Testis (tissue), 2 donors: ENCODE measurements at regions not wholly inside any gene's neighbourhood (a gene's known extent, or its start where the extent isn't known, plus 50 kb on each side); places are given as distances from the start of the nearest gene placed in this dataset.

Source experiments
- POLR2A ChIP-seq: fragments of 450-650 bp; IDR thresholded peaks from one replicate; pipeline ENCODE4 v1.6.1; 2017; ENCODE audit warnings: antibody characterized with exemption, mild to moderate bottlenecking, moderate library complexity
- TF ChIP-seq, protein P1 (sequence below), 3 experiments: fragments of 450-650 bp in 2 of 3; fragments of 200-600 bp in 1 of 3; sonication (generic) in 1 of 3; IDR thresholded peaks; one replicate each; pipeline ENCODE4 v1.5.1; 2016 to 2019; ENCODE audit warnings: antibody characterized with exemption in 3 of 3, mild to moderate bottlenecking in 2 of 3, moderate library complexity in 1 of 3

DNA sequence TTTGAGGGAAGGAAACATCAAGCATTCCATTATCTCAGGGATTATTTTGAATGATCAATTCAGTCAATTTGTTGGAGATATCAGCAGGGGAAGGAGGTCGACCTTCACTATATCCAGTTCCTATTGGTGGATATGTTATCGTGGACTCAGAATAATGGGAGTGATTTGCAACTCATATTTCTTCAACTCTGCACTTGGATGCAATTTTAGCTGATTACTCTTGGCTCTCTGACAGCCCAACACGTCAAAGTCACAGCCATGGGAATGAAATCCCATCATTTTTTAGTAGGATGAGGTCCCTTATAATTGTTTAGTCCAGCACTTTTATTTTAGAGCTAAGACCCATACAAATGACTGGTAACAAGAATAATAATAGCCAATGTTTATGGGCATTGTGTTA, 371.8 kb upstream of the RPS23 start:
- no peak for TF ChIP-seq POLR2A
- TF ChIP-seq, protein P1, sequence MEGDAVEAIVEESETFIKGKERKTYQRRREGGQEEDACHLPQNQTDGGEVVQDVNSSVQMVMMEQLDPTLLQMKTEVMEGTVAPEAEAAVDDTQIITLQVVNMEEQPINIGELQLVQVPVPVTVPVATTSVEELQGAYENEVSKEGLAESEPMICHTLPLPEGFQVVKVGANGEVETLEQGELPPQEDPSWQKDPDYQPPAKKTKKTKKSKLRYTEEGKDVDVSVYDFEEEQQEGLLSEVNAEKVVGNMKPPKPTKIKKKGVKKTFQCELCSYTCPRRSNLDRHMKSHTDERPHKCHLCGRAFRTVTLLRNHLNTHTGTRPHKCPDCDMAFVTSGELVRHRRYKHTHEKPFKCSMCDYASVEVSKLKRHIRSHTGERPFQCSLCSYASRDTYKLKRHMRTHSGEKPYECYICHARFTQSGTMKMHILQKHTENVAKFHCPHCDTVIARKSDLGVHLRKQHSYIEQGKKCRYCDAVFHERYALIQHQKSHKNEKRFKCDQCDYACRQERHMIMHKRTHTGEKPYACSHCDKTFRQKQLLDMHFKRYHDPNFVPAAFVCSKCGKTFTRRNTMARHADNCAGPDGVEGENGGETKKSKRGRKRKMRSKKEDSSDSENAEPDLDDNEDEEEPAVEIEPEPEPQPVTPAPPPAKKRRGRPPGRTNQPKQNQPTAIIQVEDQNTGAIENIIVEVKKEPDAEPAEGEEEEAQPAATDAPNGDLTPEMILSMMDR (IDR thresholded peaks at IDR 0.05), result no peak
